ENCODE measurements at regions not wholly inside any gene's neighbourhood (a gene's known extent, or its start where the extent isn't known, plus 50 kb on each side); places are given as distances from the start of the nearest gene placed in this dataset.

DNA sequence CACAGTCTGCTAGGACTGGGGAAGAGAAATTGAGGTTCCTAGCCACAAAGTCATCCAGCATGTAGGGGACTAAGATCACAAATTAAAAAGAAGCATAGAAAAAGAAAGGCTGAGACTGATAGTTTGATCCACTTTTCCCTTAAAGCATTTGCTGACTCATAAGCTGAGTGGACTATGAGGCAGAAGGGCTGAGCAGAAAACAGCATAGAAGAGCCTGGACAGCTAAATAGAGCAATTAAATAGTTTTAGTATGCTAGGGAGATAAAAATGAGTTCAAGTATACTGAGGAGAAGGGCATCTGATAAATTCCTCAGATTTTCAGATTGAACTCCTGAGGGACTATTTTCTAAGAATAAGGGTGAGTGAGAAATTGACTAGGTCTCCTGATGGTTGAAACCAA lies 155.9 kb upstream of the EGR2 start:
- no peak overlapping the region for H3K27ac ChIP-seq (ENCODE audit: control insufficient read depth, insufficient read depth)
- SMC1A ChIA-PET (ENCODE audit: uncharacterized antibody, unreplicated experiment), result interaction anchor here (1.1 to 1.5 kb wide), 3 partner anchors 9 to 35 kb away, joined by 3 to 4 read pairs (median 4); no protein-coding TSS in a partner anchor
- CTCF ChIA-PET, result interaction anchor here (0.9 to 1.3 kb wide), 2 partner anchors 13 to 153 kb away, joined by 3 to 5 read pairs; no protein-coding TSS in a partner anchor
- H3K36me3 ChIP-seq (ENCODE audit: control insufficient read depth in 2 of 2, insufficient read depth in 2 of 2, low read length in 1 of 2), result no peaks in the 10 kb centered on the region
- TF ChIP-seq ZNF24 (IDR thresholded peaks at IDR 0.05), result no peak
- TF ChIP-seq CREM (IDR thresholded peaks at IDR 0.05; ENCODE audit: low read depth), result no peak
- TF ChIP-seq, protein P1, sequence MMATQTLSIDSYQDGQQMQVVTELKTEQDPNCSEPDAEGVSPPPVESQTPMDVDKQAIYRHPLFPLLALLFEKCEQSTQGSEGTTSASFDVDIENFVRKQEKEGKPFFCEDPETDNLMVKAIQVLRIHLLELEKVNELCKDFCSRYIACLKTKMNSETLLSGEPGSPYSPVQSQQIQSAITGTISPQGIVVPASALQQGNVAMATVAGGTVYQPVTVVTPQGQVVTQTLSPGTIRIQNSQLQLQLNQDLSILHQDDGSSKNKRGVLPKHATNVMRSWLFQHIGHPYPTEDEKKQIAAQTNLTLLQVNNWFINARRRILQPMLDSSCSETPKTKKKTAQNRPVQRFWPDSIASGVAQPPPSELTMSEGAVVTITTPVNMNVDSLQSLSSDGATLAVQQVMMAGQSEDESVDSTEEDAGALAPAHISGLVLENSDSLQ (IDR thresholded peaks at IDR 0.05), result no peak
- no peak for TF ChIP-seq ZNF622 (IDR thresholded peaks at IDR 0.05)
- TF ChIP-seq TCF7 (IDR thresholded peaks at IDR 0.05; ENCODE audit: borderline replicate concordance), result no peak
- TF ChIP-seq EGR1 (IDR thresholded peaks at IDR 0.05; ENCODE audit: borderline replicate concordance in 1 of 2, low read depth in 2 of 2, low read length in 2 of 2), result no peak
- H3K4me2 ChIP-seq (ENCODE audit: control insufficient read depth, insufficient read depth), result no peak overlapping the region
- H4K20me1 ChIP-seq (ENCODE audit: control insufficient read depth, insufficient read depth), result no peaks in the 10 kb centered on the region
- ATAC-seq, result no peak
- POLR2A ChIA-PET, result no interaction called here
- no peak overlapping the region for H3K4me3 ChIP-seq
- H3K27me3 ChIP-seq (replicated peaks in 1 of 2; ENCODE audit: control insufficient read depth in 2 of 2, insufficient read depth in 2 of 2, low read length in 1 of 2), result no peaks in the 10 kb centered on the region; a peak in 1 of 4 replicates
- RAD21 ChIA-PET (ENCODE audit: unreplicated experiment), result no interaction called here
- FAIRE-seq, result no peak
- intact Hi-C loops (cut with micrococcal nuclease; ENCODE audit: unreplicated experiment) (no loop called here), in situ Hi-C loops (cut with MboI) (no loop called here)
- no peak overlapping the region for H2AFZ ChIP-seq (ENCODE audit: control insufficient read depth, low read depth, low read length)
- H3K9me3 ChIP-seq (replicated peaks; ENCODE audit: control insufficient read depth, insufficient read depth, low read length), result no peaks in the 10 kb centered on the region; the same call in 1 of the 3 replicates
- H3K79me2 ChIP-seq (ENCODE audit: control insufficient read depth, insufficient read depth, low read length), result no peaks in the 10 kb centered on the region
- H3K9ac ChIP-seq (ENCODE audit: control insufficient read depth, insufficient read depth, low read length), result no peak overlapping the region
- DNase-seq (ENCODE audit: low read depth, low spot score), result no peak
- BruUV-seq (replicated peaks), result no TSS peak
- no peaks in the 10 kb centered on the region for H3K4me1 ChIP-seq (ENCODE audit: control insufficient read depth, insufficient read depth, low read length)

DNA sequence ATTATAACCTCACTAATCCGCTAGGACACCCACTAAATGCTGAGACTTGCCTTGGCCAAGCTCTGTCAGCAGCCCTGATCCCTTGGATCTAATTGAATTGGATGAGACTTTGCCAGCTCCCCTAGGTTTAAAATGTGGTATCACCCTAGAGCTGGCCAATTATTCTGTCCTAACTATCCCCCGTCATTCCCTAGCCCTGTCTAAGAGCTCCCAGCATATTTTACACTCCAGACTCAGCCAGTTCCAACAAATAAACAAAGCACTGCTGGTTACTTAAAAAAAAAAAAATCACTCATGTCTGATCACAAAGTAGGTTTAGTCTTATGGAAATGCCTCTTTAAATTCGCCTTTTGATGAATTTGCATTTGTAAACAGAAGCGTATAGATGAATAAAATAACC lies 147.9 kb upstream of the EGR2 start:
- Histone ChIP-seq H3K4me2 (ENCODE audit: control insufficient read depth, insufficient read depth) (no peak overlapping the region), H3K27me3 (replicated peaks in 1 of 2; ENCODE audit: control insufficient read depth in 2 of 2, insufficient read depth in 2 of 2, low read length in 1 of 2) (peaks cover 2 to 4% of the 10 kb centered on the region in 2 experiments; a peak in 1 of 4 replicates), H2AFZ (ENCODE audit: control insufficient read depth, low read depth, low read length) (no peak overlapping the region), H3K9ac (ENCODE audit: control insufficient read depth, insufficient read depth, low read length) (no peak overlapping the region), H4K20me1 (ENCODE audit: control insufficient read depth, insufficient read depth) (no peaks in the 10 kb centered on the region), H3K4me3 (no peak overlapping the region), H3K36me3 (ENCODE audit: control insufficient read depth in 2 of 2, insufficient read depth in 2 of 2, low read length in 1 of 2) (no peaks in the 10 kb centered on the region), H3K4me1 (ENCODE audit: control insufficient read depth, insufficient read depth, low read length) (no peaks in the 10 kb centered on the region), H3K27ac (ENCODE audit: control insufficient read depth, insufficient read depth) (no peak overlapping the region), H3K9me3 (replicated peaks; ENCODE audit: control insufficient read depth, insufficient read depth, low read length) (no peaks in the 10 kb centered on the region; the same call in 2 of the 3 replicates), H3K79me2 (ENCODE audit: control insufficient read depth, insufficient read depth, low read length) (no peaks in the 10 kb centered on the region)
- ChIA-PET CTCF (no interaction called here), POLR2A (no interaction called here), SMC1A (ENCODE audit: uncharacterized antibody, unreplicated experiment) (interaction anchor here (0.7 to 1.1 kb wide), 2 partner anchors 9 to 29 kb away, joined by 3 to 4 read pairs; no protein-coding TSS in a partner anchor), RAD21 (ENCODE audit: unreplicated experiment) (no interaction called here)
- in situ Hi-C loops (cut with MboI) (no loop called here), intact Hi-C loops (cut with micrococcal nuclease; ENCODE audit: unreplicated experiment) (no loop called here)
- no TSS peak for BruUV-seq (replicated peaks)
- FAIRE-seq, result no peak
- DNase-seq (ENCODE audit: low read depth, low spot score), result no peak
- ATAC-seq, result no peak
- whole genome bisulfite sequencing (ENCODE audit: insufficient coverage, insufficient replicate concordance, low lambda C conversion rate, missing lambda C conversion rate), result 37% methylated on average over 4 of the region's 4 CpGs
- no peak for TF ChIP-seq RBBP5 (conservative IDR thresholded peaks at IDR 0.05)
- no peak for TF ChIP-seq BHLHE40 (IDR thresholded peaks at IDR 0.05; ENCODE audit: borderline replicate concordance in 1 of 2, low read depth in 2 of 2, low read length in 1 of 2)
- TF ChIP-seq, protein P2, sequence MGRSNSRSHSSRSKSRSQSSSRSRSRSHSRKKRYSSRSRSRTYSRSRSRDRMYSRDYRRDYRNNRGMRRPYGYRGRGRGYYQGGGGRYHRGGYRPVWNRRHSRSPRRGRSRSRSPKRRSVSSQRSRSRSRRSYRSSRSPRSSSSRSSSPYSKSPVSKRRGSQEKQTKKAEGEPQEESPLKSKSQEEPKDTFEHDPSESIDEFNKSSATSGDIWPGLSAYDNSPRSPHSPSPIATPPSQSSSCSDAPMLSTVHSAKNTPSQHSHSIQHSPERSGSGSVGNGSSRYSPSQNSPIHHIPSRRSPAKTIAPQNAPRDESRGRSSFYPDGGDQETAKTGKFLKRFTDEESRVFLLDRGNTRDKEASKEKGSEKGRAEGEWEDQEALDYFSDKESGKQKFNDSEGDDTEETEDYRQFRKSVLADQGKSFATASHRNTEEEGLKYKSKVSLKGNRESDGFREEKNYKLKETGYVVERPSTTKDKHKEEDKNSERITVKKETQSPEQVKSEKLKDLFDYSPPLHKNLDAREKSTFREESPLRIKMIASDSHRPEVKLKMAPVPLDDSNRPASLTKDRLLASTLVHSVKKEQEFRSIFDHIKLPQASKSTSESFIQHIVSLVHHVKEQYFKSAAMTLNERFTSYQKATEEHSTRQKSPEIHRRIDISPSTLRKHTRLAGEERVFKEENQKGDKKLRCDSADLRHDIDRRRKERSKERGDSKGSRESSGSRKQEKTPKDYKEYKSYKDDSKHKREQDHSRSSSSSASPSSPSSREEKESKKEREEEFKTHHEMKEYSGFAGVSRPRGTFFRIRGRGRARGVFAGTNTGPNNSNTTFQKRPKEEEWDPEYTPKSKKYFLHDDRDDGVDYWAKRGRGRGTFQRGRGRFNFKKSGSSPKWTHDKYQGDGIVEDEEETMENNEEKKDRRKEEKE (IDR thresholded peaks at IDR 0.05), result no peak
- TF ChIP-seq MTA3 (IDR thresholded peaks at IDR 0.05; ENCODE audit: borderline replicate concordance, low read length), result no peak
- no peak for TF ChIP-seq RELA (IDR thresholded peaks at IDR 0.05; ENCODE audit: borderline replicate concordance, partially characterized antibody)
- no peak for TF ChIP-seq POLR2A (IDR thresholded peaks at IDR 0.05; ENCODE audit: low read depth, low read length)
- TF ChIP-seq HDGF (IDR thresholded peaks at IDR 0.05), result no peak
- TF ChIP-seq JUNB (IDR thresholded peaks at IDR 0.05), result no peak
- TF ChIP-seq, protein P3, sequence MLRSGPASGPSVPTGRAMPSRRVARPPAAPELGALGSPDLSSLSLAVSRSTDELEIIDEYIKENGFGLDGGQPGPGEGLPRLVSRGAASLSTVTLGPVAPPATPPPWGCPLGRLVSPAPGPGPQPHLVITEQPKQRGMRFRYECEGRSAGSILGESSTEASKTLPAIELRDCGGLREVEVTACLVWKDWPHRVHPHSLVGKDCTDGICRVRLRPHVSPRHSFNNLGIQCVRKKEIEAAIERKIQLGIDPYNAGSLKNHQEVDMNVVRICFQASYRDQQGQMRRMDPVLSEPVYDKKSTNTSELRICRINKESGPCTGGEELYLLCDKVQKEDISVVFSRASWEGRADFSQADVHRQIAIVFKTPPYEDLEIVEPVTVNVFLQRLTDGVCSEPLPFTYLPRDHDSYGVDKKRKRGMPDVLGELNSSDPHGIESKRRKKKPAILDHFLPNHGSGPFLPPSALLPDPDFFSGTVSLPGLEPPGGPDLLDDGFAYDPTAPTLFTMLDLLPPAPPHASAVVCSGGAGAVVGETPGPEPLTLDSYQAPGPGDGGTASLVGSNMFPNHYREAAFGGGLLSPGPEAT (IDR thresholded peaks at IDR 0.05; ENCODE audit: low read depth), result no peak
